ENCODE measurements at regions not wholly inside any gene's neighbourhood (a gene's known extent, or its start where the extent isn't known, plus 50 kb on each side); places are given as distances from the start of the nearest gene placed in this dataset.

GRCh38 chr1:96090134-96090533, 631.5 kb upstream of the PTBP2 start:
- DNase-seq (ENCODE audit: insufficient read length, low spot score) (no peak), FAIRE-seq (no peak)
- no peak for TF ChIP-seq CTCF (IDR thresholded peaks at IDR 0.05; ENCODE audit: insufficient read depth, missing control alignments)

GRCh38 chr1:96095849-96096612, 625.6 kb upstream of the PTBP2 start:
- FAIRE-seq: no peak
- no peak for TF ChIP-seq CTCF (IDR thresholded peaks at IDR 0.05; ENCODE audit: insufficient read depth, missing control alignments)
- DNase-seq (ENCODE audit: insufficient read length, low spot score): no peak

GRCh38 chr1:96096613-96097321, 624.8 kb upstream of the PTBP2 start:
- TF ChIP-seq CTCF (IDR thresholded peaks at IDR 0.05; ENCODE audit: insufficient read depth, missing control alignments): no peak
- no peak for DNase-seq (ENCODE audit: insufficient read length, low spot score)
- no peak for FAIRE-seq

- TF ChIP-seq CTCF (IDR thresholded peaks at IDR 0.05; ENCODE audit: insufficient read depth, missing control alignments): no peak
- DNase-seq (ENCODE audit: insufficient read length, low spot score): no peak
- no peak for FAIRE-seq
Observed at GRCh38 chr1:96104506-96104905, 617.1 kb upstream of the PTBP2 start.

GRCh38 chr1:96104906-96105305, 616.7 kb upstream of the PTBP2 start:
- FAIRE-seq: no peak
- no peak for TF ChIP-seq CTCF (IDR thresholded peaks at IDR 0.05; ENCODE audit: insufficient read depth, missing control alignments)
- DNase-seq (ENCODE audit: insufficient read length, low spot score): no peak

GRCh38 chr1:96116731-96117130, 604.9 kb upstream of the PTBP2 start:
- TF ChIP-seq CTCF (IDR thresholded peaks at IDR 0.05; ENCODE audit: insufficient read depth, missing control alignments): no peak
- DNase-seq (ENCODE audit: insufficient read length, low spot score) (no peak), FAIRE-seq (no peak)

- DNase-seq (ENCODE audit: insufficient read length, low spot score) (no peak), FAIRE-seq (no peak)
- no peak for TF ChIP-seq CTCF (IDR thresholded peaks at IDR 0.05; ENCODE audit: insufficient read depth, missing control alignments)
Observed at GRCh38 chr1:96130432-96130831, 591.2 kb upstream of the PTBP2 start.

All from D721Med (cell line).